ENCODE measurements at regions not wholly inside any gene's neighbourhood (a gene's known extent, or its start where the extent isn't known, plus 50 kb on each side); places are given as distances from the start of the nearest gene placed in this dataset.

- peaks cover 3 to 5% of the 10 kb centered on the region in 2 donors for H3K9me3 Mint-ChIP-seq
- no peaks in the 10 kb centered on the region for H3K36me3 Mint-ChIP-seq
- H3K27ac Mint-ChIP-seq: no peak overlapping the region
- H3K4me3 Mint-ChIP-seq: no peak overlapping the region
- ATAC-seq (replicated peaks): no peak
- H3K4me1 Mint-ChIP-seq: no peaks in the 10 kb centered on the region
- no peaks in the 10 kb centered on the region for H3K27me3 Mint-ChIP-seq
- no peak for DNase-seq
These were observed 378.3 kb downstream of the GBA3 start for GRCh38 chr4:23070848-23071570.

GRCh38 chr4:23068756-23069155 lies 376.0 kb downstream of the GBA3 start:
- Mint-ChIP-seq H3K4me3 (no peak overlapping the region), H3K4me1 (no peaks in the 10 kb centered on the region), H3K36me3 (no peaks in the 10 kb centered on the region), H3K27ac (no peak overlapping the region), H3K27me3 (no peaks in the 10 kb centered on the region), H3K9me3 (peaks cover 3 to 5% of the 10 kb centered on the region in 2 donors)
- DNase-seq (no peak), ATAC-seq (replicated peaks) (no peak)

GRCh38 chr4:23068287-23068686 lies 375.6 kb downstream of the GBA3 start:
- peaks cover 3 to 5% of the 10 kb centered on the region in 2 donors for H3K9me3 Mint-ChIP-seq
- H3K36me3 Mint-ChIP-seq: no peaks in the 10 kb centered on the region
- H3K27me3 Mint-ChIP-seq: no peaks in the 10 kb centered on the region
- no peak overlapping the region for H3K27ac Mint-ChIP-seq
- ATAC-seq (replicated peaks): no peak
- DNase-seq: no peak
- no peak overlapping the region for H3K4me3 Mint-ChIP-seq
- H3K4me1 Mint-ChIP-seq: no peaks in the 10 kb centered on the region

GRCh38 chr4:23062188-23062587 lies 369.5 kb downstream of the GBA3 start:
- peaks cover 0 to 8% of the 10 kb centered on the region in 2 donors for H3K9me3 Mint-ChIP-seq
- no peak for DNase-seq
- H3K4me1 Mint-ChIP-seq: no peaks in the 10 kb centered on the region
- H3K4me3 Mint-ChIP-seq: no peak overlapping the region
- ATAC-seq (replicated peaks): no peak
- H3K27me3 Mint-ChIP-seq: no peaks in the 10 kb centered on the region
- no peaks in the 10 kb centered on the region for H3K36me3 Mint-ChIP-seq
- no peak overlapping the region for H3K27ac Mint-ChIP-seq

- Mint-ChIP-seq H3K27me3 (no peaks in the 10 kb centered on the region), H3K36me3 (no peaks in the 10 kb centered on the region), H3K9me3 (peaks cover 0 to 5% of the 10 kb centered on the region in 2 donors), H3K27ac (no peak overlapping the region), H3K4me1 (no peaks in the 10 kb centered on the region), H3K4me3 (no peak overlapping the region)
- DNase-seq (no peak), ATAC-seq (replicated peaks) (no peak)
These were observed 368.7 kb downstream of the GBA3 start for GRCh38 chr4:23061431-23061830.

- ATAC-seq (replicated peaks): no peak
- H3K27me3 Mint-ChIP-seq: no peaks in the 10 kb centered on the region
These were observed 368.0 kb downstream of the GBA3 start for GRCh38 chr4:23060776-23061175.

GRCh38 chr4:23058165-23058776 lies 365.5 kb downstream of the GBA3 start:
- Mint-ChIP-seq H3K36me3 (no peaks in the 10 kb centered on the region), H3K27ac (no peak overlapping the region), H3K4me1 (no peaks in the 10 kb centered on the region), H3K27me3 (no peaks in the 10 kb centered on the region), H3K9me3 (peaks cover 0 to 5% of the 10 kb centered on the region in 2 donors), H3K4me3 (no peak overlapping the region)
- no peak for ATAC-seq (replicated peaks)
- no peak for DNase-seq

More at GRCh38 chr4:23060776-23061175, 368.0 kb downstream of the GBA3 start:
- Mint-ChIP-seq H3K4me1 (no peaks in the 10 kb centered on the region), H3K4me3 (no peak overlapping the region), H3K9me3 (peaks cover 0 to 5% of the 10 kb centered on the region in 2 donors), H3K27ac (no peak overlapping the region), H3K36me3 (no peaks in the 10 kb centered on the region)
- DNase-seq: no peak

- DNase-seq: no peak
- Mint-ChIP-seq H3K27ac (no peak overlapping the region), H3K27me3 (no peaks in the 10 kb centered on the region), H3K9me3 (peaks cover 0 to 4% of the 10 kb centered on the region in 2 donors), H3K4me1 (no peaks in the 10 kb centered on the region), H3K36me3 (no peaks in the 10 kb centered on the region), H3K4me3 (no peak overlapping the region)
- ATAC-seq (replicated peaks): no peak
These were observed 348.8 kb downstream of the GBA3 start for GRCh38 chr4:23041501-23041900.

GRCh38 chr4:23040539-23040938 lies 347.8 kb downstream of the GBA3 start:
- Mint-ChIP-seq H3K27ac (no peak overlapping the region), H3K4me1 (no peaks in the 10 kb centered on the region), H3K4me3 (no peak overlapping the region), H3K27me3 (no peaks in the 10 kb centered on the region), H3K36me3 (no peaks in the 10 kb centered on the region), H3K9me3 (peaks cover 0 to 4% of the 10 kb centered on the region in 2 donors)
- DNase-seq (no peak), ATAC-seq (replicated peaks) (no peak)

GRCh38 chr4:23039818-23040217 lies 347.1 kb downstream of the GBA3 start:
- Mint-ChIP-seq H3K4me3 (no peak overlapping the region), H3K27ac (no peak overlapping the region), H3K9me3 (peaks cover 0 to 4% of the 10 kb centered on the region in 2 donors), H3K27me3 (no peaks in the 10 kb centered on the region), H3K4me1 (no peaks in the 10 kb centered on the region), H3K36me3 (no peaks in the 10 kb centered on the region)
- ATAC-seq (replicated peaks) (no peak), DNase-seq (no peak)

- ATAC-seq (replicated peaks) (no peak), DNase-seq (no peak)
- no peak overlapping the region for H3K27ac Mint-ChIP-seq
- no peaks in the 10 kb centered on the region for H3K4me1 Mint-ChIP-seq
- H3K9me3 Mint-ChIP-seq: peaks cover 0 to 4% of the 10 kb centered on the region in 2 donors
- no peaks in the 10 kb centered on the region for H3K27me3 Mint-ChIP-seq
- no peaks in the 10 kb centered on the region for H3K36me3 Mint-ChIP-seq
- no peak overlapping the region for H3K4me3 Mint-ChIP-seq
These were observed 346.1 kb downstream of the GBA3 start for GRCh38 chr4:23038626-23039491.

- Mint-ChIP-seq H3K27ac (no peak overlapping the region), H3K36me3 (no peaks in the 10 kb centered on the region), H3K4me3 (no peak overlapping the region), H3K4me1 (no peaks in the 10 kb centered on the region), H3K27me3 (no peaks in the 10 kb centered on the region), H3K9me3 (no peaks in the 10 kb centered on the region)
- ATAC-seq (replicated peaks): no peak
- DNase-seq: no peak
These were observed 344.3 kb downstream of the GBA3 start for GRCh38 chr4:23036921-23037495.

GRCh38 chr4:23036503-23036902 lies 343.8 kb downstream of the GBA3 start:
- Mint-ChIP-seq H3K4me1 (no peaks in the 10 kb centered on the region), H3K27me3 (no peaks in the 10 kb centered on the region), H3K36me3 (no peaks in the 10 kb centered on the region), H3K9me3 (no peaks in the 10 kb centered on the region), H3K4me3 (no peak overlapping the region), H3K27ac (no peak overlapping the region)
- ATAC-seq (replicated peaks) (no peak), DNase-seq (no peak)

GRCh38 chr4:23035521-23036056 lies 342.9 kb downstream of the GBA3 start:
- DNase-seq (no peak), ATAC-seq (replicated peaks) (peak in 1 of 2 donors; percentile 23)
- Mint-ChIP-seq H3K9me3 (no peaks in the 10 kb centered on the region), H3K4me3 (no peak overlapping the region), H3K27ac (no peak overlapping the region), H3K36me3 (no peaks in the 10 kb centered on the region), H3K4me1 (no peaks in the 10 kb centered on the region), H3K27me3 (no peaks in the 10 kb centered on the region)

Measured in stimulated activated naive B cell treated with anti-CD40 and anti-IgM and Interleukin-4, amounts not matched to agents 10 μg/mL and 1 μg/mL and 100 μg/mL, for 72 hours (primary cell).